NCI-H2029 (cell line): ENCODE measurements at regions not wholly inside any gene's neighbourhood (a gene's known extent, or its start where the extent isn't known, plus 50 kb on each side); places are given as distances from the start of the nearest gene placed in this dataset.

Experiments used
- DNase-seq: peaks from one replicate; lab custom pipeline; 2025; lab: John Stamatoyannopoulos, UW

- DNase-seq = no peak
These were observed 179.8 kb upstream of the UBL3 start for GRCh38 chr13:30030141-30030750.

- no peak for DNase-seq
These were observed 177.4 kb upstream of the UBL3 start for GRCh38 chr13:30027569-30028455.

GRCh38 chr13:30026909-30027308, 176.5 kb upstream of the UBL3 start:
- DNase-seq = no peak

GRCh38 chr13:30026093-30026492, 175.7 kb upstream of the UBL3 start:
- DNase-seq = no peak

- no peak for DNase-seq
These were observed 174.9 kb upstream of the UBL3 start for GRCh38 chr13:30025351-30025750.

- no peak for DNase-seq
These were observed 173.9 kb upstream of the UBL3 start for GRCh38 chr13:30024125-30024865.

- no peak for DNase-seq
These were observed 172.9 kb upstream of the UBL3 start for GRCh38 chr13:30023196-30023895.

- DNase-seq = no peak
These were observed 172.4 kb upstream of the UBL3 start for GRCh38 chr13:30022796-30023195.

- no peak for DNase-seq
These were observed 171.8 kb upstream of the UBL3 start for GRCh38 chr13:30022256-30022655.

- no peak for DNase-seq
These were observed 171.2 kb upstream of the UBL3 start for GRCh38 chr13:30021611-30022010.

GRCh38 chr13:30020726-30021312, 170.4 kb upstream of the UBL3 start:
- no peak for DNase-seq

GRCh38 chr13:30019648-30020626, 169.5 kb upstream of the UBL3 start:
- DNase-seq = no peak

GRCh38 chr13:30017880-30018279, 167.5 kb upstream of the UBL3 start:
- no peak for DNase-seq

- DNase-seq = no peak
These were observed 166.0 kb upstream of the UBL3 start for GRCh38 chr13:30016398-30016797.

GRCh38 chr13:30009411-30009810, 159.0 kb upstream of the UBL3 start:
- DNase-seq = no peak

- no peak for DNase-seq
These were observed 155.8 kb upstream of the UBL3 start for GRCh38 chr13:30006246-30006645.

- no peak for DNase-seq
These were observed 153.8 kb upstream of the UBL3 start for GRCh38 chr13:30004204-30004603.

GRCh38 chr13:30002577-30002976, 152.2 kb upstream of the UBL3 start:
- DNase-seq = no peak

- DNase-seq = no peak
These were observed 150.0 kb upstream of the UBL3 start for GRCh38 chr13:30000370-30000765.

GRCh38 chr13:29999492-30000369, 149.3 kb upstream of the UBL3 start:
- DNase-seq = no peak
